Activated CD4-positive, CD25-positive, alpha-beta regulatory T cell treated with anti-CD3 and anti-CD28 coated beads, Interleukin-2, amount 50 U/mL, for 16 hours (primary cell): ENCODE measurements at regions not wholly inside any gene's neighbourhood (a gene's known extent, or its start where the extent isn't known, plus 50 kb on each side); places are given as distances from the start of the nearest gene placed in this dataset.
"Not testable (repeated sequence)": the region's sequence is repeated elsewhere in the genome, so short reads cannot be mapped to it uniquely, and the experiment has no call there.

Source experiments
- DNase-seq: peaks from one replicate; pipeline ENCODE4 v3.0.0-alpha.2; 2020; ENCODE audit warnings: low read depth, low spot score

GRCh38 chr7:35909870-35910357, 109.1 kb downstream of the SEPTIN7 start:
- DNase-seq: no peak

- DNase-seq: not testable (repeated sequence)
Observed at GRCh38 chr7:35910621-35911020, 109.8 kb downstream of the SEPTIN7 start.

GRCh38 chr7:35913350-35913749, 112.5 kb downstream of the SEPTIN7 start:
- not testable (repeated sequence) for DNase-seq

GRCh38 chr7:35914214-35914613, 113.4 kb downstream of the SEPTIN7 start:
- not testable (repeated sequence) for DNase-seq

- not testable (repeated sequence) for DNase-seq
Observed at GRCh38 chr7:35915247-35915955, 114.5 kb downstream of the SEPTIN7 start.

GRCh38 chr7:35918217-35918616, 117.4 kb downstream of the SEPTIN7 start:
- DNase-seq: not testable (repeated sequence)

GRCh38 chr7:35919607-35920006, 118.8 kb downstream of the SEPTIN7 start:
- DNase-seq: not testable (repeated sequence)

GRCh38 chr7:35921338-35921737, 120.5 kb downstream of the SEPTIN7 start:
- DNase-seq: not testable (repeated sequence)

- not testable (repeated sequence) for DNase-seq
Observed at GRCh38 chr7:35924668-35925067, 123.8 kb downstream of the SEPTIN7 start.

GRCh38 chr7:35926966-35927365, 126.1 kb downstream of the SEPTIN7 start:
- DNase-seq: not testable (repeated sequence)

- not testable (repeated sequence) for DNase-seq
Observed at GRCh38 chr7:35931134-35931533, 130.3 kb downstream of the SEPTIN7 start.

GRCh38 chr7:35931551-35931950, 130.7 kb downstream of the SEPTIN7 start:
- DNase-seq: not testable (repeated sequence)

- DNase-seq: not testable (repeated sequence)
Observed at GRCh38 chr7:35940695-35941094, 139.8 kb downstream of the SEPTIN7 start.

GRCh38 chr7:35945621-35946020, 144.8 kb downstream of the SEPTIN7 start:
- DNase-seq: not testable (repeated sequence)

GRCh38 chr7:35955735-35956134, 154.9 kb downstream of the SEPTIN7 start:
- DNase-seq: not testable (repeated sequence)

- not testable (repeated sequence) for DNase-seq
Observed at GRCh38 chr7:35956988-35957387, 156.1 kb downstream of the SEPTIN7 start.

GRCh38 chr7:35961260-35961659, 160.4 kb downstream of the SEPTIN7 start:
- DNase-seq: not testable (repeated sequence)

- DNase-seq: not testable (repeated sequence)
Observed at GRCh38 chr7:35962607-35963006, 161.8 kb downstream of the SEPTIN7 start.

- no peak for DNase-seq
Observed at GRCh38 chr7:35967366-35968139, 166.7 kb downstream of the SEPTIN7 start.

GRCh38 chr7:35968140-35968940, 167.5 kb downstream of the SEPTIN7 start:
- DNase-seq: no peak

- DNase-seq: no peak
Observed at GRCh38 chr7:35969066-35969465, 168.2 kb downstream of the SEPTIN7 start.

- no peak for DNase-seq
Observed at GRCh38 chr7:35970458-35970857, 169.6 kb downstream of the SEPTIN7 start.
